Duodenal mucosa (tissue), 2 donors: ENCODE measurements at regions not wholly inside any gene's neighbourhood (a gene's known extent, or its start where the extent isn't known, plus 50 kb on each side); places are given as distances from the start of the nearest gene placed in this dataset.
"Not testable (repeated sequence)": the region's sequence is repeated elsewhere in the genome, so short reads cannot be mapped to it uniquely, and the experiment has no call there.

Experiments
- H3K27ac ChIP-seq: one replicate; pipeline ENCODE4 v1.7.0; 2013; ENCODE audit warnings: low read depth, low read length
- H3K27me3 ChIP-seq, 2 donors: one replicate each; pipeline ENCODE4 v1.7.0; 2013; ENCODE audit warnings: low read length in 2 of 2, control low read depth in 1 of 2; ENCODE audit not compliant: insufficient read depth in 2 of 2, control insufficient read depth in 1 of 2
- H3K36me3 ChIP-seq, 2 donors: one replicate each; pipeline ENCODE4 v1.7.0; 2013; ENCODE audit warnings: low read length in 2 of 2, control low read depth in 1 of 2; ENCODE audit not compliant: insufficient read depth in 2 of 2, control insufficient read depth in 1 of 2
- H3K4me1 ChIP-seq, 2 donors: one replicate each; pipeline ENCODE4 v1.7.0; 2013; ENCODE audit warnings: low read length in 2 of 2, control low read depth in 1 of 2; ENCODE audit not compliant: insufficient read depth in 2 of 2, control insufficient read depth in 1 of 2
- H3K4me3 ChIP-seq, 2 donors: one replicate each; pipeline ENCODE4 v1.7.0; 2013; ENCODE audit warnings: low read length in 2 of 2, low read depth in 1 of 2
- H3K9ac ChIP-seq, 2 donors: one replicate each; pipeline ENCODE4 v1.7.0; 2013; ENCODE audit warnings: low read length in 2 of 2, low read depth in 1 of 2
- H3K9me3 ChIP-seq, 2 donors: one replicate each; pipeline ENCODE4 v1.7.0; 2013; ENCODE audit warnings: low read length in 2 of 2, control low read depth in 1 of 2; ENCODE audit not compliant: control insufficient read depth in 1 of 2

DNA sequence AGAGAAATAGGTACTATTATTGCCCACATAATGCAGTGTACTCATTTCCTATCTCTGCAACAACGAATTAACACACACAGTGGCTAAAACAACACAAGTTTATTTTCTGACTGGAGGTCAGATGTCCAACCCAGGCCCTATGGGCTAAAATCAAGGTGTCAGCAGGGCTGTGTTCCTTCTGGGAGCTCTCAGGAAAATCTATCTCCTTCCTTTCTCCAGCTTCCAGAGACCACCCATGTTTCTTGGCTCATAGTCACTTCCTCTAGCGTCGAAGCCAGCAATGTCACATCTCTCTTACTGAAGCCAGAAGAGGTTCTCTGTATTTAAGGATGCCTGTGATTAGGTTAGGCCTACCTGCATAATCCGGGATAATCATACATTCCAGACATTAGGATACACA lies 60.9 kb upstream of the TOP1 start:
- no peaks in the 10 kb centered on the region for H3K36me3 ChIP-seq
- H3K4me1 ChIP-seq: peaks cover 2 to 3% of the 10 kb centered on the region in 2 donors
- no peak overlapping the region for H3K27ac ChIP-seq
- H3K27me3 ChIP-seq: no peaks in the 10 kb centered on the region
- no peaks in the 10 kb centered on the region for H3K9me3 ChIP-seq
- H3K4me3 ChIP-seq: no peak overlapping the region
- no peak overlapping the region for H3K9ac ChIP-seq

GRCh38 chr20:40968816-40969562 lies 59.6 kb upstream of the TOP1 start:
- Histone ChIP-seq H3K4me3 (peak overlapping the region; percentile 71 to 79), H3K9ac (peak overlapping the region in 1 of 2 donors; percentile 60)
- not testable (repeated sequence) for H3K27me3 ChIP-seq, H3K9me3 ChIP-seq, H3K36me3 ChIP-seq, H3K27ac ChIP-seq, H3K4me1 ChIP-seq

- Histone ChIP-seq H3K4me3 (no peak overlapping the region), H3K4me1 (peaks cover 0 to 3% of the 10 kb centered on the region in 2 donors), H3K9ac (no peak overlapping the region), H3K9me3 (no peaks in the 10 kb centered on the region), H3K27me3 (no peaks in the 10 kb centered on the region), H3K27ac (no peak overlapping the region), H3K36me3 (no peaks in the 10 kb centered on the region)
Observed at GRCh38 chr20:40970218-40970617, 58.4 kb upstream of the TOP1 start.

DNA sequence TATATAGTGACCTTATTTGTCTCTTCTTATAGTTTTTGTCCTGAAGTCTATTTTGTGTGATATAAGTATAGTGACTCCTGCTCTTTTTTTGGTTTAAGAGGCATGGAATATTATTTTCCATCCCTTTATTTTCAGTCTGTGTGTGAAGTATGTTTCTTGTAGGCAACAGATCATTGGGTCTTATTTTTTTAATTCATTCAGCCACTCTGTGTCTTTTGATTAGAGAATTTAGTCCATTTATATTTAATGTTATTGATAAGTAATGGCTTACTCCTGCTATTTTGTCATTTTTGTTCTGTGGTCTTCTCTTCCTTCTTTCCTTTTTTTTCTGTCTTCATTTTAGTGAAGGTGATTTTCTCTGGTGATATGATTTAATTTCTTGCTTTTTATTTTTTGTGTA lies 51.4 kb upstream of the TOP1 start:
- Histone ChIP-seq H3K4me3 (no peak overlapping the region), H3K27me3 (no peaks in the 10 kb centered on the region), H3K36me3 (no peaks in the 10 kb centered on the region), H3K9ac (no peak overlapping the region), H3K27ac (no peak overlapping the region), H3K4me1 (no peaks in the 10 kb centered on the region), H3K9me3 (peaks cover 0 to 8% of the 10 kb centered on the region in 2 donors)

GRCh38 chr20:40978761-40979160 lies 49.9 kb upstream of the TOP1 start:
- no peaks in the 10 kb centered on the region for H3K27me3 ChIP-seq
- no peak overlapping the region for H3K27ac ChIP-seq
- peaks cover 0 to 8% of the 10 kb centered on the region in 2 donors for H3K9me3 ChIP-seq
- no peak overlapping the region for H3K9ac ChIP-seq
- no peaks in the 10 kb centered on the region for H3K4me1 ChIP-seq
- H3K36me3 ChIP-seq: no peaks in the 10 kb centered on the region
- H3K4me3 ChIP-seq: no peak overlapping the region
